ENCODE measurements at regions not wholly inside any gene's neighbourhood (a gene's known extent, or its start where the extent isn't known, plus 50 kb on each side); places are given as distances from the start of the nearest gene placed in this dataset.

GRCh38 chr16:85415196-85416090 lies 197.7 kb upstream of the GSE1 start:
- no peak overlapping the region for H2BK15ac ChIP-seq (ENCODE audit: low read depth, low read length)
- no peak overlapping the region for H3K27ac ChIP-seq (ENCODE audit: insufficient read depth, low read length)
- 0 out of 2 replicates have a peak, but pooled peaks cover 1% of the 10 kb centered on the region for H3K36me3 ChIP-seq (ENCODE audit: control insufficient read depth, insufficient read depth, low read length)
- H4K8ac ChIP-seq (ENCODE audit: low read depth in 2 of 2, low read length in 2 of 2) = no peak overlapping the region
- H4K5ac ChIP-seq (ENCODE audit: low read depth, low read length) = no peak overlapping the region
- no peak overlapping the region for H2BK20ac ChIP-seq (ENCODE audit: low read depth, low read length)
- no peak overlapping the region for H2BK120ac ChIP-seq (ENCODE audit: low read depth, low read length)
- no peak overlapping the region for H3K9ac ChIP-seq (ENCODE audit: low read depth, low read length)
- ATAC-seq (ENCODE audit: low read depth) = no peak
- no peak overlapping the region for H3K56ac ChIP-seq (ENCODE audit: extremely low read depth, insufficient read depth, low read length)
- intact Hi-C loops (cut with micrococcal nuclease) (no loop called here), in situ Hi-C loops (cut with MboI; ENCODE audit: low sequenced_read_pairs) (no loop called here), dilution Hi-C loops (cut with HindIII; ENCODE audit: low sequenced_read_pairs, unreplicated experiment) (no loop called here)
- 50% methylated on average over 12 of the region's 25 CpGs; no CpG with 5 or more reads in 1 of the 2 experiments for WGBS, 2 experiments (ENCODE audit: extremely low coverage in 2 of 2, insufficient read length in 1 of 2)
- peaks cover 34% of the 10 kb centered on the region for H4K20me1 ChIP-seq (ENCODE audit: insufficient read depth, low read length)
- H3K4ac ChIP-seq (ENCODE audit: low read depth, low read length) = no peak overlapping the region
- H3K9me1 ChIP-seq (ENCODE audit: insufficient read depth, low read length) = no peaks in the 10 kb centered on the region
- no peak overlapping the region for H2BK5ac ChIP-seq (ENCODE audit: low read depth, low read length, poor library complexity, severe bottlenecking)
- ChIA-PET CTCF (interaction anchor here (0.6 to 1.0 kb wide), 4 partner anchors 20 to 170 kb away, joined by 3 to 4 read pairs (median 4); no protein-coding TSS in a partner anchor), POLR2A (ENCODE audit: unreplicated experiment) (no interaction called here)
- no peaks in the 10 kb centered on the region for H3K9me3 ChIP-seq (ENCODE audit: control insufficient read depth, insufficient read depth, low read length)
- H3K14ac ChIP-seq (replicated peaks; ENCODE audit: low read depth, low read length) = no peak overlapping the region
- peak overlapping the region; percentile 55 for H2AK9ac ChIP-seq (replicated peaks; ENCODE audit: low read depth, low read length, poor library complexity)
- BruUV-seq (replicated peaks) = no TSS peak
- H3K4me1 ChIP-seq (ENCODE audit: control insufficient read depth, insufficient read depth, low read length) = no peaks in the 10 kb centered on the region; the same call in 1 of the 2 replicates
- no peak overlapping the region for H2AK5ac ChIP-seq (ENCODE audit: low read depth, low read length)
- H3K79me1 ChIP-seq (ENCODE audit: low read depth in 1 of 2, low read length in 2 of 2) = peaks cover 0 to 13% of the 10 kb centered on the region in 2 experiments; a peak in 3 of 4 replicates
- H3K4me2 ChIP-seq (ENCODE audit: low read depth, low read length) = no peak overlapping the region
- no peaks in the 10 kb centered on the region for H3K27me3 ChIP-seq (ENCODE audit: control insufficient read depth, insufficient read depth, low read length)
- no peak for DNase-seq
- no peak overlapping the region for H3K23ac ChIP-seq (ENCODE audit: low read depth, low read length)
- no peak overlapping the region for H4K91ac ChIP-seq (ENCODE audit: insufficient read depth, low read depth, low read length)
- no peak overlapping the region for H3K18ac ChIP-seq (ENCODE audit: low read depth, low read length)
- no peak overlapping the region for H2AFZ ChIP-seq (replicated peaks; ENCODE audit: low read length, poor library complexity)
- no peak overlapping the region for H3K4me3 ChIP-seq (ENCODE audit: insufficient read depth, low read depth, low read length)
- TF ChIP-seq ELK1 (IDR thresholded peaks at IDR 0.05; ENCODE audit: borderline replicate concordance, low read depth, low read length) (no peak), RCOR1 (IDR thresholded peaks at IDR 0.05; ENCODE audit: insufficient replicate concordance, low read length) (no peak), CTCF (conservative IDR thresholded peaks at IDR 0.05; ENCODE audit: low read depth, low read length) (no peak), RAD21 (IDR thresholded peaks at IDR 0.05; ENCODE audit: low read length) (no peak), MXI1 (IDR thresholded peaks at IDR 0.05; ENCODE audit: borderline replicate concordance, low read depth, low read length) (no peak), BHLHE40 (IDR thresholded peaks at IDR 0.05; ENCODE audit: low read depth, low read length) (no peak), FOS (IDR thresholded peaks at IDR 0.05; ENCODE audit: low read depth, low read length) (no peak), CEBPB (IDR thresholded peaks at IDR 0.05; ENCODE audit: low read depth, low read length) (no peak), CHD1 (IDR thresholded peaks at IDR 0.05; ENCODE audit: low read depth, low read length) (no peak), MAFK (IDR thresholded peaks at IDR 0.05; ENCODE audit: low read depth, low read length) (no peak), USF2 (IDR thresholded peaks at IDR 0.05; ENCODE audit: low read depth, low read length) (no peak), SMC3 (IDR thresholded peaks at IDR 0.05; ENCODE audit: low read depth, low read length) (no peak), NFE2L2 (IDR thresholded peaks at IDR 0.05; ENCODE audit: low read depth, low read length) (no peak), MAZ (IDR thresholded peaks at IDR 0.05; ENCODE audit: borderline replicate concordance, low read depth, low read length) (no peak), POLR2A (IDR thresholded peaks at IDR 0.05; ENCODE audit: low read depth, low read length) (no peak)

Measured in IMR-90 (cell line).